ENCODE measurements at regions not wholly inside any gene's neighbourhood (a gene's known extent, or its start where the extent isn't known, plus 50 kb on each side); places are given as distances from the start of the nearest gene placed in this dataset.

GRCh38 chr18:45326505-45326904 lies 288.8 kb upstream of the SLC14A2 start:
- ChIA-PET CTCF (no interaction called here), POLR2A (no interaction called here)
- Histone ChIP-seq H2AFZ (ENCODE audit: low read depth, low read length) (no peak overlapping the region), H3K4me2 (ENCODE audit: insufficient read depth, low read length) (no peak overlapping the region), H3K79me2 (ENCODE audit: control insufficient read depth, insufficient read depth, low read length) (no peaks in the 10 kb centered on the region), H4K20me1 (replicated peaks; ENCODE audit: control insufficient read depth, extremely low read depth, insufficient read depth, low read length) (no peaks in the 10 kb centered on the region), H3K9me1 (replicated peaks; ENCODE audit: control insufficient read depth, extremely low read depth, insufficient read depth, low read length) (no peaks in the 10 kb centered on the region), H3K27me3 (ENCODE audit: control insufficient read depth in 2 of 2, insufficient read depth in 2 of 2, low read length in 2 of 2) (no peaks in the 10 kb centered on the region), H3K9me3 (replicated peaks; ENCODE audit: control insufficient read depth, insufficient read depth, low read length) (no peaks in the 10 kb centered on the region), H3K4me3 (replicated peaks in 1 of 3; ENCODE audit: insufficient read depth in 1 of 3, low read depth in 1 of 3, low read length in 3 of 3) (no peak overlapping the region), H3K4me1 (ENCODE audit: control insufficient read depth, extremely low read depth, insufficient read depth, low read length) (no peaks in the 10 kb centered on the region), H3K9ac (replicated peaks; ENCODE audit: extremely low read depth, insufficient read depth, low read length) (no peak overlapping the region), H3K36me3 (ENCODE audit: control insufficient read depth in 2 of 2, extremely low read depth in 1 of 2, insufficient read depth in 2 of 2, low read length in 2 of 2) (no peaks in the 10 kb centered on the region), H3K27ac (ENCODE audit: insufficient read depth, low read depth, low read length) (no peak overlapping the region)
- TF ChIP-seq POLR2AphosphoS5 (IDR thresholded peaks at IDR 0.05; ENCODE audit: insufficient read depth, low read depth, low read length) (no peak), JUN (IDR thresholded peaks at IDR 0.05; ENCODE audit: borderline replicate concordance, insufficient read depth, insufficient read length, low read depth) (no peak), MAX (IDR thresholded peaks at IDR 0.05; ENCODE audit: insufficient read depth, insufficient read length) (no peak), FOS (IDR thresholded peaks at IDR 0.05; ENCODE audit: borderline replicate concordance, insufficient read depth, low read length) (no peak), POLR2A (IDR thresholded peaks at IDR 0.05; ENCODE audit: low read depth, low read length) (no peak), EZH2 (IDR thresholded peaks at IDR 0.05; ENCODE audit: borderline replicate concordance, low read depth, low read length, severe bottlenecking) (no peak), CTCF (IDR thresholded peaks at IDR 0.05; ENCODE audit: extremely low read depth in 1 of 2, insufficient read depth in 1 of 2, low read depth in 1 of 2, low read length in 2 of 2) (no peak), MYC (IDR thresholded peaks at IDR 0.05; ENCODE audit: low read depth, low read length) (no peak), GATA2 (IDR thresholded peaks at IDR 0.05; ENCODE audit: insufficient read depth, insufficient read length, low read depth, low read length) (no peak)
- no peak for DNase-seq (ENCODE audit: low read depth, low spot score)
- BruUV-seq (replicated peaks), result no TSS peak
- intact Hi-C loops (cut with micrococcal nuclease), result no loop called here
- dilution Hi-C loops (cut with MboI; ENCODE audit: extremely low pct_ligation_motif_present, low sequenced_read_pairs), result no loop called here
- no peak for FAIRE-seq

Measured in endothelial cell of umbilical vein (primary cell).